AG09319 (cell line): ENCODE measurements at regions not wholly inside any gene's neighbourhood (a gene's known extent, or its start where the extent isn't known, plus 50 kb on each side); places are given as distances from the start of the nearest gene placed in this dataset.

Source experiments
- DNase-seq: peaks from one replicate; pipeline ENCODE4 v3.0.0-alpha.2; 2010; ENCODE audit warnings: low read depth; ENCODE audit errors: extremely low read depth
- TF ChIP-seq, protein P1 (sequence below): IDR thresholded peaks from 2 replicates; pipeline ENCODE4 v1.5.1; 2011; ENCODE audit warnings: low read depth, mild to moderate bottlenecking, inconsistent platforms, low read length, moderate library complexity

DNA sequence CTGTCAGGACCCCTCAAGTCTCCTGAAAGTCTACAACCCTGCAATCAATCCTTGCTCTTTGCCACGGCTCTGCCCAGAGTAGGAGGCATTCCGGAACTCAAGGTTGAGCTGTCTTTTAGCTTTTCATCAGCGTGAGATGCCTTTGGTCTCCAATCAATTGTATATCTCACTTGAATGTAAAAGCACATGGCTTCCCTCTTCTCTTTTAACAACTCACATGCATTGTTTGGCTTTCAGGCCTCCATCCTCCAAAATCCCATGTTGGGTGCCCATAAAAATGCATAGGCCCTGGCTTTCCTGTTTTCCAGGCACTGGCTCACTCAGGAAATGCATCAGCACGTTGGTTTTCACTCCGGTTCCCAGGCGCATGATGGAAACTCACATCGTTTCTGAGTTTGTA lies 64.0 kb upstream of the FOXF1 start:
- DNase-seq = no peak
- TF ChIP-seq, protein P1, sequence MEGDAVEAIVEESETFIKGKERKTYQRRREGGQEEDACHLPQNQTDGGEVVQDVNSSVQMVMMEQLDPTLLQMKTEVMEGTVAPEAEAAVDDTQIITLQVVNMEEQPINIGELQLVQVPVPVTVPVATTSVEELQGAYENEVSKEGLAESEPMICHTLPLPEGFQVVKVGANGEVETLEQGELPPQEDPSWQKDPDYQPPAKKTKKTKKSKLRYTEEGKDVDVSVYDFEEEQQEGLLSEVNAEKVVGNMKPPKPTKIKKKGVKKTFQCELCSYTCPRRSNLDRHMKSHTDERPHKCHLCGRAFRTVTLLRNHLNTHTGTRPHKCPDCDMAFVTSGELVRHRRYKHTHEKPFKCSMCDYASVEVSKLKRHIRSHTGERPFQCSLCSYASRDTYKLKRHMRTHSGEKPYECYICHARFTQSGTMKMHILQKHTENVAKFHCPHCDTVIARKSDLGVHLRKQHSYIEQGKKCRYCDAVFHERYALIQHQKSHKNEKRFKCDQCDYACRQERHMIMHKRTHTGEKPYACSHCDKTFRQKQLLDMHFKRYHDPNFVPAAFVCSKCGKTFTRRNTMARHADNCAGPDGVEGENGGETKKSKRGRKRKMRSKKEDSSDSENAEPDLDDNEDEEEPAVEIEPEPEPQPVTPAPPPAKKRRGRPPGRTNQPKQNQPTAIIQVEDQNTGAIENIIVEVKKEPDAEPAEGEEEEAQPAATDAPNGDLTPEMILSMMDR = no peak

DNA sequence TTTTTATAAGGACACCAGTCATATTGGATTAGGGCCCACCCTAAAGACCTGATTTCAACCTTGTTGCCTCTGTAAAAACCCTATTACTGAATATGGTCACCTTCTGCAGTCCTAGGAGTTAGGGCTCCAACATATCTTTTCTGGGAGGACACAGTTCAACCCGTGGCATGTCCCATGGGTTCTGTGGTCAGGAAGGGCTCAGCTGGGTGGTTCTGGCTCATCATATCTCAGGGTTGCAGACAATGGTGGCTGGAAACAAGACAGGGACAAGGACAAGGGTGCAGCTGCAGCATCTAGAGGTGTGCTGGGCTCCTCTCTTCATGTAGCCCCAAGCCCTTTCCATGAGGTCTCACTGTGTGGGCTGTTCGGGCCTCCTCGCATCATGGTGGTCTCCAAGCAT lies 63.1 kb upstream of the FOXF1 start:
- no peak for DNase-seq
- TF ChIP-seq, protein P1 = no peak

DNA sequence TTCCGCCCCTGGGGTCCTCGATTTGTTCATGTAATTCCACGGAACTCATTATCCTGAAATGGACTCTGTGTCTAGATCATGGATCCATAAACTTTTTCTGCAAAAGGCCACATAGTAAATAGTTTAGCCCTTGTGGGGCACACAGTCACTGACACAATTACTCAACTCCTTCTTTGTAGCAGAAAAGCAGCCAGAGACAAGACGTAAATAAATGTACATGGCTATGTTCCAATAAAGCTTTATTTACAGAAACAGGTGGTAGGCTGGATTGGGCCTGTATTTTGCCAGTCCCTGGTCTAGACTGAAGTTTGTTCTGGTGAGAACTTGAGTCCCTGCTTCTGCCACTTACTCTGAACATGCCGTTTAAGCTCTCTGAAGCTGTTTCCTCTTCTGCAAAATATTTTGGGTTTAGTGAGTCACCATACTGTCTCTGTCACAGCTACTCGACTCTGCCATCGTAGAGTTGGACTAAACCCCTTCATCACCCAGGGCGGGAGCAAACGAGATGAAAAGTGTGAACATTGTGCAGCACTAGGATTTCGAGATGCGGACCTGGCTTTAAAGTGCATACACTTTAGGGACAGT lies 61.9 kb upstream of the FOXF1 start:
- DNase-seq = no peak

DNA sequence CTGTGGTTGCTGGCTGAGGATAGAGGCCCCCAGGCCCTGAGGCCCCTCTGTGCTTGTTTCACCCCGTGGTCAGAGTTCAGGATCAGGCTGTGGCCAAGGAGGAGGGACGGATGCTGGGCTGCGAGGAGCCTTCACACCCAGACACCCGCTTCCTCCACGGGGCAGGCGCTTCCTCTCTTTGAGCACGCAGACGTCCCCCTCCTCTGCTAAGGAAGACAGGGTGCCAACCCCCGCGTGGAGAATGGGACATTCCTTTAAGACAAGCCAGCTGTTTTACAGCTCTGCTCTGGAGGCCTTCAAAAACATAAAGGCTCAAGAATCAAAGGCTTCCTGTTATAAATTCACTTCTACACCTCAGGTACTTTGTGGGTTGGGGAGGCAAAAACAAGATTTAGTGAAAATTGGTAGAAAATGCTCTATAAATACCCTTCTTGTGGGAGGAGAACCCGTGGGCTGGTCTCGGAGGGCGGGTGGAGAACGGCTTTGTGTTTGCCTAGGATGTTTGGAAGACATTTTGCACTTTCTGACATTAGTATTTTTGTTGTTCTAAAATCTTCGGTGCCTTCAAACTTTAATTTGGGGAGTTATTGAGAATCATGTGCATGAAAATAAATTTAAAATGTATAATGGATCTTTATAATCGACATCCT lies 60.8 kb upstream of the FOXF1 start:
- no peak for DNase-seq
- TF ChIP-seq, protein P1 = no peak

More for the DNA sequence above, 61.9 kb upstream of the FOXF1 start:
- TF ChIP-seq, protein P1 = no peak

DNA sequence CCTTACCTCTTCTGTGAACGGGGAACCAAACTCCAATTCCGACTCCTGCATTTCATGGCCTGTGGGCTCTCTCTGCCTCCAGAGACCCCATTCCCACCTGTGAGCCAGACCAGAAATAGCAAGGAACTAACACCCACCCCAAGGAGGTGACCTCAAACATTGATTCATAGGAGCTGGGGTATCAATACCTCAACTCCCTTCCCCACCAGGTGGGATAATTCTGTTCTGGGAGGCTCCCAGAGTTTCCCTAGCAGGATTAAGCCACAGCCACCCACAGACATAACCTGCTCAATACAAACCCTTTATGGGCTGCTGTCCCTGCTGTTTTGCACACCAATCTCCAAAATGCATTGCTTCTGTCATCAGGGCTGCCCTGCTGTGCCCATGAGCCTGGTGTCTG lies 59.6 kb upstream of the FOXF1 start:
- TF ChIP-seq, protein P1 = no peak
- DNase-seq = no peak

DNA sequence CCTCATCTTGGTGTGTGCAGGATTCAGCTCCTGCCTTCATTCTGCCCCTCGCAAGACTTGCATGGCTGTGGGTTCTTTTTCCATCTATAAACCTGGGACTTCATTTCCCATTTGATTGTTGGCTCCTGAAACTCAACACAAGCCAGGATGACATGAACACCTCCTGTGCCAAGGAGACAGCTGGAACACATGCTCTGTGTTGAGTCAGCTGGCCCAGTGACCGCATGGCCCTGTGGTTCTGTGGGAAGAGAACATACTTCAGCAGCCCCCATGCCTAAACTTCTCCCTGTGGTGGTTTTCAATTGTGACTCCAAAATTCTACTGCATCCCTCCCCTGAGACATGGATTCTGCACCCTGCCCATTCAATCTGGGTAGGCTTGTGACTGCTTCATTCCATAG lies 57.9 kb upstream of the FOXF1 start:
- DNase-seq = no peak
- TF ChIP-seq, protein P1 = no peak

DNA sequence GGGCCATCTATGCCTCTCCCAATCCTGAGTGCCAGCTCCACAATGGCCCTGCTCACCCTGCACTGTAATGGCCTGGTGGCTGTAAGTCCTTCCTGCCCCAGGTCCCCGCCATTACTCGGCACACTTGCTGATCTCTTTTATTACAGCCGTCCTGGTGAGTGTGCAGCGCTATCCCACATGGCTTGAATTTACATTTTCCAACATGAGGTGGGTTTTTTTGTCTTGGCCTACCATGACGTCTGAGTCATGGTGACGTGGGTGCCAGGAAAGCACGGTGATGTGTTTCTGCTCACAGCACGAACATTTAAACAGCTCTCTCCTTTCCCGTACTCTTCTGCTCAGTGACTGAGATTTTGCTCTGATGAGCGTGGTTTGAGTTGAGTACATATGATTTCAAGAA lies 55.2 kb upstream of the FOXF1 start:
- TF ChIP-seq, protein P1 = no peak
- peak; percentile 85 for DNase-seq
